Liver (tissue), 8 donors: ENCODE measurements at regions not wholly inside any gene's neighbourhood (a gene's known extent, or its start where the extent isn't known, plus 50 kb on each side); places are given as distances from the start of the nearest gene placed in this dataset.

Experiments used
- DNase-seq: peaks from one replicate; pipeline ENCODE4 v3.0.0-alpha.2; 2017; ENCODE audit warnings: low spot score
- H3K27ac ChIP-seq, 2 donors: one replicate each; pipeline ENCODE4 v1.7.0; 2013; ENCODE audit warnings: inconsistent platforms in 2 of 2, low read length in 2 of 2, control low read depth in 1 of 2, low read depth in 1 of 2, mild to moderate bottlenecking in 1 of 2
- H3K27me3 ChIP-seq, 4 donors: one replicate each; pipeline versions ENCODE4 v1.6.1 to v1.7.0; 2013; ENCODE audit warnings: low read length in 3 of 4, inconsistent platforms in 1 of 4, mild to moderate bottlenecking in 1 of 4, moderate library complexity in 1 of 4; ENCODE audit not compliant: control insufficient read depth in 4 of 4, insufficient read depth in 4 of 4
- H3K36me3 ChIP-seq, 4 donors: one replicate each; pipeline versions ENCODE4 v1.6.1 to v1.7.0; 2013; ENCODE audit warnings: low read length in 3 of 4, mild to moderate bottlenecking in 3 of 4, low read depth in 1 of 4, moderate library complexity in 1 of 4; ENCODE audit not compliant: control insufficient read depth in 4 of 4, insufficient read depth in 3 of 4
- H3K4me1 ChIP-seq, 4 donors: one replicate each; pipeline versions ENCODE4 v1.6.1 to v1.7.0; 2013; ENCODE audit warnings: low read length in 3 of 4, mild to moderate bottlenecking in 3 of 4, moderate library complexity in 1 of 4; ENCODE audit not compliant: control insufficient read depth in 4 of 4, insufficient read depth in 4 of 4
- H3K4me3 ChIP-seq, 3 donors: one replicate each; pipeline versions ENCODE4 v1.6.1 to v1.7.0; 2013; ENCODE audit warnings: low read length in 3 of 3, control low read depth in 1 of 3, low read depth in 1 of 3, mild to moderate bottlenecking in 1 of 3
- H3K9ac ChIP-seq, 2 donors: one replicate each; pipeline ENCODE4 v1.7.0; 2013; ENCODE audit warnings: low read length in 2 of 2, mild to moderate bottlenecking in 2 of 2, moderate library complexity in 2 of 2, control low read depth in 1 of 2, low read depth in 1 of 2
- H3K9me3 ChIP-seq, 4 donors: one replicate each; pipeline versions ENCODE4 v1.6.1 to v1.7.0; 2013; ENCODE audit warnings: low read length in 3 of 4; ENCODE audit not compliant: control insufficient read depth in 4 of 4
- ATF3 ChIP-seq: IDR thresholded peaks from 2 replicates; pipeline ENCODE4 v1.6.1; 2016; ENCODE audit warnings: antibody characterized with exemption
- CTCF ChIP-seq: fragments of 150-350 bp; IDR thresholded peaks from 2 replicates; pipeline ENCODE4 v1.5.1; 2017; ENCODE audit warnings: improper control_type of control experiment, low read depth, low read length; ENCODE audit not compliant: missing input control
- FOXA1 ChIP-seq: IDR thresholded peaks from 2 replicates; pipeline ENCODE4 v1.6.1; 2016; ENCODE audit warnings: antibody characterized with exemption
- FOXA2 ChIP-seq: IDR thresholded peaks from 2 replicates; pipeline ENCODE4 v1.6.1; 2016; ENCODE audit warnings: antibody characterized with exemption
- HNF4G ChIP-seq: IDR thresholded peaks from 2 replicates; pipeline ENCODE4 v1.6.1; 2016; ENCODE audit warnings: antibody characterized with exemption
- JUND ChIP-seq, 2 donors: IDR thresholded peaks; 2 replicates each; pipeline ENCODE4 v1.6.1; 2016; ENCODE audit warnings: antibody characterized with exemption in 2 of 2
- MAX ChIP-seq: IDR thresholded peaks from 2 replicates; pipeline ENCODE4 v1.6.1; 2016; ENCODE audit warnings: antibody characterized with exemption
- NR2F2 ChIP-seq: IDR thresholded peaks from 2 replicates; pipeline ENCODE4 v1.6.1; 2016; ENCODE audit warnings: antibody characterized with exemption
- RAD21 ChIP-seq, 2 donors: IDR thresholded peaks; 2 replicates each; pipeline ENCODE4 v1.6.1; 2016; ENCODE audit warnings: antibody characterized with exemption in 2 of 2, mild to moderate bottlenecking in 2 of 2
- RXRA ChIP-seq, 2 donors: IDR thresholded peaks; 2 replicates each; pipeline ENCODE4 v1.6.1; 2017 to 2018; ENCODE audit warnings: antibody characterized with exemption in 2 of 2, mild to moderate bottlenecking in 1 of 2
- SP1 ChIP-seq: IDR thresholded peaks from 2 replicates; pipeline ENCODE4 v1.6.1; 2018; ENCODE audit warnings: antibody characterized with exemption, mild to moderate bottlenecking
- YY1 ChIP-seq: IDR thresholded peaks from 2 replicates; pipeline ENCODE4 v1.6.1; 2016; ENCODE audit warnings: antibody characterized with exemption, mild to moderate bottlenecking
- WGBS: extraction: QIAGEN DNeasy Blood & Tissue Kit; methylation state at CpG from one replicate; pipeline ENCODE4 v1.1.7; 2013; 5-methylcytosine and 5-hydroxymethylcytosine counted together
- TF ChIP-seq, protein P1 (sequence below): IDR thresholded peaks from 2 replicates; pipeline ENCODE4 v1.6.1; 2016; ENCODE audit warnings: antibody characterized with exemption, mild to moderate bottlenecking
- donor health status: healthy.
- donor health status: healthy.
- donor health status: healthy.
- donor health status: healthy.
- donor health status: healthy.

DNA sequence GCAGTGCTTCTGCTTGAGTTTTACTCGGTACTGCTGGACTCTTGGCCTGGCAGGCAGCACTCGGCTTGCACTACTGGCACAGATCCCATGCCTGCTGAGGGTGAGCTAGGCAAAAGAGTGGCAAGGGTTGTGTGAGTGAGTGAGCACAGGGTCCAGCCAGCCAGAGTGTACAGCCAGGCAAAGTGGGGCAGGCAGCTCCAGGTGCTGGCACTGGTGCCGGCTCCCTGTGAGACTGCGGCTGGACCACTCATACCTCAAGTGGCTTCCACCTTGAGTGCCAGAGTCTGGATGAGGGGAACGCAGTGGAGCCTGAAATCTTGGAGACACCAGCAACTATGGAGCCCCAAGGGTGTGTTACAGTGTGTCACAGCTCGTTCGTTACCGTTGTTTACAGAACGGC lies 1451.9 kb upstream of the AGA start:
- no peak overlapping the region for H3K4me3 ChIP-seq
- H3K9ac ChIP-seq: no peak overlapping the region
- TF ChIP-seq CTCF (no peak), RAD21 (IDR thresholded peaks at IDR 0.05) (no peak), ATF3 (no peak), FOXA2 (no peak), RXRA (IDR thresholded peaks at IDR 0.05) (no peak), SP1 (no peak), NR2F2 (no peak), MAX (no peak), YY1 (no peak), FOXA1 (no peak), HNF4G (no peak), JUND (IDR thresholded peaks at IDR 0.05) (no peak)
- H3K4me1 ChIP-seq: no peaks in the 10 kb centered on the region
- H3K27me3 ChIP-seq: no peaks in the 10 kb centered on the region
- H3K9me3 ChIP-seq: peaks cover 0 to 7% (median 0%) of the 10 kb centered on the region in 4 donors
- DNase-seq: no peak
- 88% methylated on average over 9 of the region's 9 CpGs for WGBS
- H3K27ac ChIP-seq: no peak overlapping the region
- no peaks in the 10 kb centered on the region for H3K36me3 ChIP-seq

DNA sequence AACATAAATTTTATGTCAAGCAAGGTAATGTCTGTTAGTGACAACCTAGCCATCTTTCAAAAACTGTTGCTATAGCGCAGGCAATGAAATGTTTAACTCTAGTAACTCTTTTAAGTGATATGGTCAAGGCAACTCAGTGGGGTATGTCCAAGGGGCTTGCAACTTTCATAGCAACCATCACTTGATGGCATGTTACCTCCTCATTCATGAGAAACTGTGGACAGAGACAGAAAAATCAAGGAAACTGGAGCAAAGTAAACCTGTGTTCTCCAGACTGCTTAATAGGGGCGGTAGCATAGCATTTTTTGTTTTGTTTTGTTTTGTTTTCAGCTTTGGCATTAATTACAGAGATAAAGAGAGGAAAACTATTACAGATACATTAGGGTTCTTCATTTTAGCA lies 1456.8 kb upstream of the AGA start:
- H3K9me3 ChIP-seq: peaks cover 0 to 5% (median 0%) of the 10 kb centered on the region in 4 donors
- TF ChIP-seq FOXA1 (no peak), YY1 (no peak), HNF4G (no peak), CTCF (no peak)
- TF ChIP-seq, protein P1, sequence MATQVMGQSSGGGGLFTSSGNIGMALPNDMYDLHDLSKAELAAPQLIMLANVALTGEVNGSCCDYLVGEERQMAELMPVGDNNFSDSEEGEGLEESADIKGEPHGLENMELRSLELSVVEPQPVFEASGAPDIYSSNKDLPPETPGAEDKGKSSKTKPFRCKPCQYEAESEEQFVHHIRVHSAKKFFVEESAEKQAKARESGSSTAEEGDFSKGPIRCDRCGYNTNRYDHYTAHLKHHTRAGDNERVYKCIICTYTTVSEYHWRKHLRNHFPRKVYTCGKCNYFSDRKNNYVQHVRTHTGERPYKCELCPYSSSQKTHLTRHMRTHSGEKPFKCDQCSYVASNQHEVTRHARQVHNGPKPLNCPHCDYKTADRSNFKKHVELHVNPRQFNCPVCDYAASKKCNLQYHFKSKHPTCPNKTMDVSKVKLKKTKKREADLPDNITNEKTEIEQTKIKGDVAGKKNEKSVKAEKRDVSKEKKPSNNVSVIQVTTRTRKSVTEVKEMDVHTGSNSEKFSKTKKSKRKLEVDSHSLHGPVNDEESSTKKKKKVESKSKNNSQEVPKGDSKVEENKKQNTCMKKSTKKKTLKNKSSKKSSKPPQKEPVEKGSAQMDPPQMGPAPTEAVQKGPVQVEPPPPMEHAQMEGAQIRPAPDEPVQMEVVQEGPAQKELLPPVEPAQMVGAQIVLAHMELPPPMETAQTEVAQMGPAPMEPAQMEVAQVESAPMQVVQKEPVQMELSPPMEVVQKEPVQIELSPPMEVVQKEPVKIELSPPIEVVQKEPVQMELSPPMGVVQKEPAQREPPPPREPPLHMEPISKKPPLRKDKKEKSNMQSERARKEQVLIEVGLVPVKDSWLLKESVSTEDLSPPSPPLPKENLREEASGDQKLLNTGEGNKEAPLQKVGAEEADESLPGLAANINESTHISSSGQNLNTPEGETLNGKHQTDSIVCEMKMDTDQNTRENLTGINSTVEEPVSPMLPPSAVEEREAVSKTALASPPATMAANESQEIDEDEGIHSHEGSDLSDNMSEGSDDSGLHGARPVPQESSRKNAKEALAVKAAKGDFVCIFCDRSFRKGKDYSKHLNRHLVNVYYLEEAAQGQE: no peak
- H3K27me3 ChIP-seq: no peaks in the 10 kb centered on the region
- WGBS: 76% methylated on average over 2 of the region's 2 CpGs
- no peak overlapping the region for H3K9ac ChIP-seq
- no peaks in the 10 kb centered on the region for H3K36me3 ChIP-seq
- no peak overlapping the region for H3K27ac ChIP-seq
- no peak for DNase-seq
- H3K4me1 ChIP-seq: no peaks in the 10 kb centered on the region
- H3K4me3 ChIP-seq: no peak overlapping the region
